H9 (cell line): ENCODE measurements at regions not wholly inside any gene's neighbourhood (a gene's known extent, or its start where the extent isn't known, plus 50 kb on each side); places are given as distances from the start of the nearest gene placed in this dataset.

Source experiments
- DNase-seq: peaks from one replicate; pipeline ENCODE4 v3.0.0-alpha.2; 2017
- H2AFZ ChIP-seq: one replicate; pipeline ENCODE4 v1.6.1; 2013; ENCODE audit warnings: mild to moderate bottlenecking, low read length, control low read depth, moderate library complexity
- H2AK5ac ChIP-seq: 2 replicates; pipeline ENCODE4 v1.6.1; 2013; ENCODE audit warnings: low read length, control low read depth, mixed read lengths; ENCODE audit not compliant: insufficient read length
- H2BK120ac ChIP-seq: one replicate; pipeline ENCODE4 v1.6.1; 2013; ENCODE audit warnings: low read depth, mild to moderate bottlenecking, low read length, control low read depth, inconsistent platforms; ENCODE audit not compliant: poor library complexity, severe bottlenecking
- H2BK12ac ChIP-seq: 2 replicates; pipeline ENCODE4 v1.6.1; 2013; ENCODE audit warnings: low read length, control low read depth, mixed read lengths, low read depth; ENCODE audit not compliant: insufficient read length
- H2BK15ac ChIP-seq: 2 replicates; pipeline ENCODE4 v1.6.1; 2013; ENCODE audit warnings: low read depth, low read length, control low read depth
- H2BK20ac ChIP-seq: one replicate; pipeline ENCODE4 v1.6.1; 2013; ENCODE audit warnings: low read depth, mild to moderate bottlenecking, low read length, control low read depth, inconsistent platforms; ENCODE audit not compliant: poor library complexity, severe bottlenecking
- H2BK5ac ChIP-seq: 2 replicates; pipeline ENCODE4 v1.6.1; 2013; ENCODE audit warnings: low read length, control low read depth, mixed read lengths; ENCODE audit not compliant: insufficient read length
- H3K14ac ChIP-seq: 2 replicates; pipeline ENCODE4 v1.6.1; 2013; ENCODE audit warnings: low read length, control low read depth; ENCODE audit not compliant: insufficient read depth
- H3K18ac ChIP-seq: 2 replicates; pipeline ENCODE4 v1.6.1; 2013; ENCODE audit warnings: low read depth, mild to moderate bottlenecking, mixed read lengths, low read length, control low read depth; ENCODE audit not compliant: insufficient read length
- H3K23ac ChIP-seq: 2 replicates; pipeline ENCODE4 v1.6.1; 2013; ENCODE audit warnings: low read length, control low read depth, mixed read lengths, low read depth; ENCODE audit not compliant: insufficient read length
- H3K23me2 ChIP-seq: 2 replicates; pipeline ENCODE4 v1.6.1; 2013; ENCODE audit warnings: low read depth, mild to moderate bottlenecking, mixed read lengths, low read length, control low read depth; ENCODE audit not compliant: insufficient read length, poor library complexity, severe bottlenecking
- H3K27ac ChIP-seq: 2 replicates; pipeline ENCODE4 v1.5.1; 2013; ENCODE audit warnings: low read length, control low read depth, mixed read lengths, low read depth; ENCODE audit not compliant: insufficient read length
- H3K27me3 ChIP-seq: 2 replicates; pipeline ENCODE4 v1.6.1; 2013; ENCODE audit warnings: low read length, control low read depth, inconsistent platforms; ENCODE audit not compliant: insufficient read depth
- H3K4ac ChIP-seq: 2 replicates; pipeline ENCODE4 v1.6.1; 2013; ENCODE audit warnings: low read depth, mild to moderate bottlenecking, control low read depth, inconsistent platforms, low read length, moderate library complexity
- H3K4me1 ChIP-seq: 2 replicates; pipeline ENCODE4 v1.6.1; 2013; ENCODE audit warnings: low read length, control low read depth, inconsistent platforms; ENCODE audit not compliant: insufficient read depth
- H3K4me2 ChIP-seq: 2 replicates; pipeline ENCODE4 v1.6.1; 2013; ENCODE audit warnings: low read length, control low read depth, mixed read lengths; ENCODE audit not compliant: insufficient read length, insufficient read depth
- H3K56ac ChIP-seq: 2 replicates; pipeline ENCODE4 v1.6.1; 2013; ENCODE audit warnings: low read depth, mild to moderate bottlenecking, mixed read lengths, low read length, control low read depth; ENCODE audit not compliant: insufficient read length
- H3K79me1 ChIP-seq: 2 replicates; pipeline ENCODE4 v1.6.1; 2013; ENCODE audit warnings: low read depth, mild to moderate bottlenecking, moderate library complexity, low read length, control low read depth, inconsistent platforms; ENCODE audit not compliant: insufficient read depth, poor library complexity, severe bottlenecking
- H3K79me2 ChIP-seq: 2 replicates; pipeline ENCODE4 v1.6.1; 2013; ENCODE audit warnings: low read length, control low read depth, inconsistent platforms; ENCODE audit not compliant: insufficient read depth
- H3K9ac ChIP-seq: 2 replicates; pipeline ENCODE4 v1.6.1; 2013; ENCODE audit warnings: low read length, control low read depth, mixed read lengths; ENCODE audit not compliant: insufficient read length; ENCODE audit errors: extremely low read depth
- H3K9me3 ChIP-seq: one replicate; pipeline ENCODE4 v1.6.1; 2013; ENCODE audit warnings: low read depth, low read length, inconsistent platforms; ENCODE audit not compliant: control insufficient read depth
- H3T11ph ChIP-seq: one replicate; pipeline ENCODE4 v1.6.1; 2013; ENCODE audit warnings: mild to moderate bottlenecking, low read length, control low read depth, inconsistent platforms
- H4K20me1 ChIP-seq: one replicate; pipeline ENCODE4 v1.6.1; 2013; ENCODE audit not compliant: control insufficient read depth, insufficient read length, insufficient read depth
- H4K5ac ChIP-seq: 2 replicates; pipeline ENCODE4 v1.6.1; 2013; ENCODE audit warnings: low read depth, mild to moderate bottlenecking, mixed read lengths, low read length, control low read depth; ENCODE audit not compliant: insufficient read length
- H4K8ac ChIP-seq: replicated peaks from 2 replicates; pipeline ENCODE4 v1.6.1; 2013; ENCODE audit warnings: low read length, control low read depth, mixed read lengths, low read depth; ENCODE audit not compliant: insufficient read length
- H4K91ac ChIP-seq: 2 replicates; pipeline ENCODE4 v1.6.1; 2013; ENCODE audit warnings: low read depth, mild to moderate bottlenecking, moderate library complexity, mixed read lengths, low read length, control low read depth; ENCODE audit not compliant: insufficient read length
- H3K27ac Mint-ChIP-seq, 3 experiments: 2 replicates in 2 of 3; 3 replicates in 1 of 3; pipeline ENCODE4 v1.8.0; 2020 to 2021; ENCODE audit warnings: mixed read lengths in 3 of 3, mild to moderate bottlenecking in 1 of 3, moderate library complexity in 1 of 3
- H3K27me3 Mint-ChIP-seq: 2 replicates; pipeline ENCODE4 v1.8.0; 2021; ENCODE audit warnings: low read depth, mild to moderate bottlenecking, moderate library complexity, mixed read lengths
- H3K36me3 Mint-ChIP-seq, 3 experiments: 2 replicates in 2 of 3; 3 replicates in 1 of 3; pipeline ENCODE4 v1.8.0; 2020 to 2021; ENCODE audit warnings: low read depth in 3 of 3, mixed read lengths in 3 of 3; ENCODE audit not compliant: insufficient read depth in 1 of 3
- H3K4me1 Mint-ChIP-seq, 2 experiments: 2 replicates each; pipeline ENCODE4 v1.8.0; 2020; ENCODE audit warnings: mixed read lengths in 2 of 2
- H3K4me3 Mint-ChIP-seq, 2 experiments: 2 replicates in 1 of 2; 3 replicates in 1 of 2; pipeline ENCODE4 v1.8.0; 2020 to 2021; ENCODE audit warnings: mild to moderate bottlenecking in 2 of 2, mixed read lengths in 2 of 2, moderate library complexity in 1 of 2
- H3K9me3 Mint-ChIP-seq, 2 experiments: 2 replicates in 1 of 2; 3 replicates in 1 of 2; pipeline ENCODE4 v1.8.0; 2020; ENCODE audit warnings: mild to moderate bottlenecking in 2 of 2, mixed read lengths in 2 of 2, moderate library complexity in 1 of 2
- CTCF ChIP-seq: fragments of 200-600 bp; sonication (generic); conservative IDR thresholded peaks from 3 replicates; pipeline ENCODE4 v1.8.0; 2021; ENCODE audit warnings: antibody characterized with exemption, mild to moderate bottlenecking
- WGBS: extraction: QIAGEN DNeasy Blood & Tissue Kit; methylation state at CpG from one replicate; pipeline ENCODE4 v1.1.7; 2013; ENCODE audit warnings: missing lambda C conversion rate, low lambda C conversion rate, mixed read lengths; ENCODE audit not compliant: insufficient read length; ENCODE audit errors: extremely low coverage; 5-methylcytosine and 5-hydroxymethylcytosine counted together

GRCh38 chr3:66165660-66166059 lies 55.1 kb upstream of the SLC25A26 start:
- H3K9me3 ChIP-seq = no peaks in the 10 kb centered on the region
- WGBS = no CpG with 5 or more reads among the region's 1 CpG
- TF ChIP-seq CTCF = no peak
- no peak overlapping the region for H4K91ac ChIP-seq
- H3K4me2 ChIP-seq = no peak overlapping the region
- H2AK5ac ChIP-seq = no peak overlapping the region
- H2BK20ac ChIP-seq = no peak overlapping the region
- H3K56ac ChIP-seq = no peak overlapping the region
- H3K36me3 Mint-ChIP-seq = no peaks in the 10 kb centered on the region
- no peak overlapping the region for H3K4ac ChIP-seq
- H3K79me2 ChIP-seq = no peaks in the 10 kb centered on the region
- no peak overlapping the region for H3K9ac ChIP-seq
- no peak overlapping the region for H3K4me3 Mint-ChIP-seq
- no peak overlapping the region for H2BK120ac ChIP-seq
- H4K20me1 ChIP-seq = no peaks in the 10 kb centered on the region
- no peaks in the 10 kb centered on the region for H3K4me1 Mint-ChIP-seq
- DNase-seq = no peak
- H4K8ac ChIP-seq = no peak overlapping the region
- no peaks in the 10 kb centered on the region; the same call in 1 of the 2 replicates for H3K27me3 Mint-ChIP-seq
- H3K23ac ChIP-seq = no peak overlapping the region
- no peaks in the 10 kb centered on the region for H3K9me3 Mint-ChIP-seq
- no peak overlapping the region for H3K27ac Mint-ChIP-seq
- H3K27me3 ChIP-seq = no peaks in the 10 kb centered on the region
- no peaks in the 10 kb centered on the region for H3K4me1 ChIP-seq
- H3K27ac ChIP-seq = no peak overlapping the region
- no peak overlapping the region for H2BK5ac ChIP-seq
- H3T11ph ChIP-seq = no peak overlapping the region
- no peak overlapping the region for H3K14ac ChIP-seq
- no peaks in the 10 kb centered on the region for H3K23me2 ChIP-seq
- H2AFZ ChIP-seq = no peak overlapping the region
- H3K79me1 ChIP-seq = no peaks in the 10 kb centered on the region
- no peak overlapping the region for H4K5ac ChIP-seq
- H3K18ac ChIP-seq = no peak overlapping the region
- no peak overlapping the region for H2BK15ac ChIP-seq
- no peak overlapping the region for H2BK12ac ChIP-seq
